Stimulated activated CD8-positive, alpha-beta memory T cell treated with anti-CD3 and anti-CD28 coated beads, Interleukin-7, amount 100 ng/mL, for 1 hour (primary cell): ENCODE measurements at regions not wholly inside any gene's neighbourhood (a gene's known extent, or its start where the extent isn't known, plus 50 kb on each side); places are given as distances from the start of the nearest gene placed in this dataset.
"Not testable (repeated sequence)": the region's sequence is repeated elsewhere in the genome, so short reads cannot be mapped to it uniquely, and the experiment has no call there.

Source experiments
- DNase-seq, 2 donors: peaks; one replicate each; pipeline ENCODE4 v3.0.0-alpha.2; 2020; ENCODE audit warnings: low read depth in 2 of 2

GRCh38 chr12:4156317-4156716, 117.2 kb upstream of the CCND2 start:
- DNase-seq, result no peak

GRCh38 chr12:4154672-4155225, 118.8 kb upstream of the CCND2 start:
- no peak for DNase-seq

GRCh38 chr12:4153343-4153892, 120.1 kb upstream of the CCND2 start:
- DNase-seq, result peak; percentile 30 to 39

- DNase-seq, result no peak
Observed at GRCh38 chr12:4152145-4152795, 121.3 kb upstream of the CCND2 start.

GRCh38 chr12:4151362-4152121, 122.0 kb upstream of the CCND2 start:
- no peak for DNase-seq

- not testable (repeated sequence) for DNase-seq
Observed at GRCh38 chr12:4150355-4150754, 123.2 kb upstream of the CCND2 start.

GRCh38 chr12:4148418-4149056, 125.0 kb upstream of the CCND2 start:
- peak in 1 of 2 donors; percentile 16 for DNase-seq

- no peak for DNase-seq
Observed at GRCh38 chr12:4147031-4147481, 126.5 kb upstream of the CCND2 start.

- DNase-seq, result no peak
Observed at GRCh38 chr12:4145990-4146859, 127.3 kb upstream of the CCND2 start.

GRCh38 chr12:4144676-4145075, 128.9 kb upstream of the CCND2 start:
- DNase-seq, result no peak

GRCh38 chr12:4143896-4144295, 129.7 kb upstream of the CCND2 start:
- no peak for DNase-seq

GRCh38 chr12:4141348-4142270, 132.0 kb upstream of the CCND2 start:
- no peak for DNase-seq

GRCh38 chr12:4140581-4141301, 132.8 kb upstream of the CCND2 start:
- no peak for DNase-seq

GRCh38 chr12:4139191-4139590, 134.4 kb upstream of the CCND2 start:
- DNase-seq, result no peak

- DNase-seq, result not testable (repeated sequence)
Observed at GRCh38 chr12:4138532-4138931, 135.0 kb upstream of the CCND2 start.

- DNase-seq, result no peak
Observed at GRCh38 chr12:4138051-4138450, 135.5 kb upstream of the CCND2 start.

- DNase-seq, result no peak
Observed at GRCh38 chr12:4137441-4137840, 136.1 kb upstream of the CCND2 start.

GRCh38 chr12:4137015-4137414, 136.5 kb upstream of the CCND2 start:
- DNase-seq, result no peak

- no peak for DNase-seq
Observed at GRCh38 chr12:4135919-4136605, 137.5 kb upstream of the CCND2 start.
